ENCODE measurements at regions not wholly inside any gene's neighbourhood (a gene's known extent, or its start where the extent isn't known, plus 50 kb on each side); places are given as distances from the start of the nearest gene placed in this dataset.

DNA sequence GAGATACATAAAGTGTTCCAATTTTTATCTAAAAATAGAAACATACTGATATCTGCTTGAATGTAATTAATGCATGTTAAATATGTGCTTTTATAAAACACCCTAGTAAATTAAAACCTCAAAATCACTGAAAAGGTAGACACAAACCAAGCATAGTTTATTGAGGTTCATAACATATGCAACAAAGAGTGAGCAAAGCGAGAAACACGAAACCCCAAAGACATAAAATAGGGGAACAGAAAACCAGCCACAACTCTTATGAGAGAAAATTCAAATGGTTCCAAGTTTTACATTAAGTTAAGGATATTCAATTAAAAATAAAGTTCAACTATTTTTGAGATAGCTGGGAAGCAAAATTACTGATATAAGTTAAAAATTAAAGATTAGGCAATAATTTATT, 336.4 kb upstream of the AGA start:
- H3K27me3 ChIP-seq (ENCODE audit: insufficient read depth, low read depth, severe bottlenecking): peaks cover 41% of the 10 kb centered on the region
- no peaks in the 10 kb centered on the region for H3K9me3 ChIP-seq (ENCODE audit: severe bottlenecking)
- H3K36me3 ChIP-seq: no peaks in the 10 kb centered on the region
- TF ChIP-seq, protein P1, sequence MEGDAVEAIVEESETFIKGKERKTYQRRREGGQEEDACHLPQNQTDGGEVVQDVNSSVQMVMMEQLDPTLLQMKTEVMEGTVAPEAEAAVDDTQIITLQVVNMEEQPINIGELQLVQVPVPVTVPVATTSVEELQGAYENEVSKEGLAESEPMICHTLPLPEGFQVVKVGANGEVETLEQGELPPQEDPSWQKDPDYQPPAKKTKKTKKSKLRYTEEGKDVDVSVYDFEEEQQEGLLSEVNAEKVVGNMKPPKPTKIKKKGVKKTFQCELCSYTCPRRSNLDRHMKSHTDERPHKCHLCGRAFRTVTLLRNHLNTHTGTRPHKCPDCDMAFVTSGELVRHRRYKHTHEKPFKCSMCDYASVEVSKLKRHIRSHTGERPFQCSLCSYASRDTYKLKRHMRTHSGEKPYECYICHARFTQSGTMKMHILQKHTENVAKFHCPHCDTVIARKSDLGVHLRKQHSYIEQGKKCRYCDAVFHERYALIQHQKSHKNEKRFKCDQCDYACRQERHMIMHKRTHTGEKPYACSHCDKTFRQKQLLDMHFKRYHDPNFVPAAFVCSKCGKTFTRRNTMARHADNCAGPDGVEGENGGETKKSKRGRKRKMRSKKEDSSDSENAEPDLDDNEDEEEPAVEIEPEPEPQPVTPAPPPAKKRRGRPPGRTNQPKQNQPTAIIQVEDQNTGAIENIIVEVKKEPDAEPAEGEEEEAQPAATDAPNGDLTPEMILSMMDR (IDR thresholded peaks at IDR 0.05; ENCODE audit: low read depth, low read length): no peak
- H3K27ac ChIP-seq: no peak overlapping the region
- DNase-seq: no peak
- no peak overlapping the region for H3K4me3 ChIP-seq (ENCODE audit: low read depth, low read length)

DNA sequence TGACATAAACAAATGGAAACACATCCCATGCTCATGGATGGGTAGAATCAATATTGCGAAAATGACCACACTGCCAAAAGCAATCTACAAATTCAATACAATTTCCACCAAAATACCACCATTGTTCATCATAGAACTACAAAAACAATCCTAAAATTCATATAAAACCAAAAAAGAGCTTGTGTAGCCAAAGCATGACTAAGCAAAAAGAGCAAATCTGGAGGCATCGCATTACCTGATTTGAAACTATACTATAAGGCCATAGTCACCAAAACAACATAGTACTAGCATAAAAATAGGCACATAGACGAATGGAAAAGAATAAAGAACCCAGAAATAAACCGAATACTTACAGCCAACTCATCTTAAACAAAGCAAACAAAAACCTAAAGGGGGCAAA, 342.8 kb upstream of the AGA start:
- no peak for DNase-seq
- Histone ChIP-seq H3K9me3 (ENCODE audit: severe bottlenecking) (no peaks in the 10 kb centered on the region), H3K27ac (no peak overlapping the region), H3K4me3 (ENCODE audit: low read depth, low read length) (no peak overlapping the region), H3K27me3 (ENCODE audit: insufficient read depth, low read depth, severe bottlenecking) (peaks cover 40% of the 10 kb centered on the region), H3K36me3 (no peaks in the 10 kb centered on the region)
- TF ChIP-seq, protein P1 (IDR thresholded peaks at IDR 0.05; ENCODE audit: low read depth, low read length): no peak

DNA sequence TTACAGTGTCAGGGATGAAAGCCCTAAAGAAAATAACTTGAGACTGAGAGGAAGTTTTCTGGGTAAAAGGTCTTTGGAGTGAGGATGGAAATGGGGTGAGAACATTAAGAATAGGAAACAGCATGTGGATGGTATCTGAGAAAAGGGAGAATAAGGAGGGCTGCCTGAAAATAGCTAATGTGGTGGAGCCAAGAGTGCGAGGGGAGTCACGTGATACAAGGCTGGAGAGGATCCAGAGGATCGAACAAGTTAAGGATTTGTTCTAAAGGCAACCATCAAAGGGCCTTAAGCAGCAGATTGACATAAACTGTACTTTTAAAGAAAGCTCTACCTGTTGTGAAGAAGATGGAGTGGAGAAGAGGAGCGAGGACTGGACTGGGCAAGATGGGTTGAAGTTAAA, 347.4 kb upstream of the AGA start:
- no peaks in the 10 kb centered on the region for H3K36me3 ChIP-seq
- no peak for DNase-seq
- peaks cover 2% of the 10 kb centered on the region for H3K9me3 ChIP-seq (ENCODE audit: severe bottlenecking)
- H3K27ac ChIP-seq: no peak overlapping the region
- TF ChIP-seq, protein P1 (IDR thresholded peaks at IDR 0.05; ENCODE audit: low read depth, low read length): no peak
- peaks cover 67% of the 10 kb centered on the region for H3K27me3 ChIP-seq (ENCODE audit: insufficient read depth, low read depth, severe bottlenecking)
- no peak overlapping the region for H3K4me3 ChIP-seq (ENCODE audit: low read depth, low read length)

DNA sequence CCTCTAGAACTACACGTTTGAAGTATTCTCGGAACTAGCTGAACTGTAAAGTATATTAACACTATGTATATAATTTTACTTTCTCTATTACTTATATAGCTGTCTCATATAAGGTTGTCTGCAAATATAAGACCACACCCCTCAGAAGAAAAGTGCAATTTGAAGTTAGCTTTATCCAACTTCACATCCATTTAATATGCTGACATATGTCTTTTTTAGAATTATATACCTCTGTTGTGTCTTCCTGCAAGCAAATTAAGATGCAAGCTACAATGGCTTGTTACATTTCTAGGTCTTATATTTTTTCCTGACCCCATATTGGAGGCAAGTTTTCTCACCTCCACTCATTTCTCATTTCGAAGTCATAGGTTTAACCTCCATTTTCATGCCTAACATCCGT, 349.0 kb upstream of the AGA start:
- H3K27ac ChIP-seq: no peak overlapping the region

DNA sequence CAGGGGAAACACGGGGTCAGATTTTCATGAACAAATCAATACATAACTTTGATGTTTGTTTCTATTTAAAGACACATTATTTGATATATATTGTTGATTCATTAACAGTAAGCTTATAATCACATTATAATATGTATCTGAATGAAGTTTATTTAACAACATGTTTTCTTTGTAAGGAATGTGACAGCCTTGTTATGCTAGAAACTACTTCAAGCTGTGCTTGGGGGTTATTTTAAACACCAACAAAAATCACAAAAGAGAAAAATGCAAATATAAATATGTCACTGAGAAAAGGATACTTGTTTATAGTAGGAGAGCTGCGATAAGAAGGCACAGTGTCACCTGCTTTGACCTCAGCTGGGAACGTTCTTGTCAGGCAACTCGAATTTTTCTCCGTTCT, 354.6 kb upstream of the AGA start:
- no peaks in the 10 kb centered on the region for H3K9me3 ChIP-seq (ENCODE audit: severe bottlenecking)
- no peak overlapping the region for H3K27ac ChIP-seq
- H3K36me3 ChIP-seq: no peaks in the 10 kb centered on the region
- no peak overlapping the region for H3K4me3 ChIP-seq (ENCODE audit: low read depth, low read length)
- peaks cover 76% of the 10 kb centered on the region for H3K27me3 ChIP-seq (ENCODE audit: insufficient read depth, low read depth, severe bottlenecking)
- TF ChIP-seq, protein P1 (IDR thresholded peaks at IDR 0.05; ENCODE audit: low read depth, low read length): no peak
- no peak for DNase-seq

More for the DNA sequence above, 349.0 kb upstream of the AGA start:
- Histone ChIP-seq H3K27me3 (ENCODE audit: insufficient read depth, low read depth, severe bottlenecking) (peaks cover 76% of the 10 kb centered on the region), H3K9me3 (ENCODE audit: severe bottlenecking) (peaks cover 2% of the 10 kb centered on the region), H3K4me3 (ENCODE audit: low read depth, low read length) (no peak overlapping the region), H3K36me3 (no peaks in the 10 kb centered on the region)
- DNase-seq: no peak
- TF ChIP-seq, protein P1 (IDR thresholded peaks at IDR 0.05; ENCODE audit: low read depth, low read length): no peak

DNA sequence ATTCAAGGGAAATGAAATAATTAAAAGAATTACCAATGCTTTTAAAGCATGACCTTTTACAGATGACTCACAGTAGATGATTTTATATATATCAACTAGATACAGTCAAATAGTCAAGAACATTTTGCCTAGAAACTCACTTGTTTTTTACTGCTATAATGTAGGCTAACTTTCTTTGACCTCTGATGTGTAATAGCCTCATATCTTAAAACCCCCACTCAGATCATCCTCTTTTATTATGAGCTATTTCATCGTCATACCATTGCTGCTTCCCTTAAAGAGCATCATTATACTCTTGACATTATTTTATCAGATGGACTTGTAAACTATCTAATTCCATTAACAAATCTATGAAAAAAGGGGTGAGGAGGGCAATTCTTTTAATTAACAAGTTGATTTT, 355.9 kb upstream of the AGA start:
- no peak overlapping the region for H3K4me3 ChIP-seq (ENCODE audit: low read depth, low read length)
- no peak overlapping the region for H3K27ac ChIP-seq
- H3K36me3 ChIP-seq: no peaks in the 10 kb centered on the region

More for the DNA sequence above, 355.9 kb upstream of the AGA start:
- no peak for DNase-seq
- H3K27me3 ChIP-seq (ENCODE audit: insufficient read depth, low read depth, severe bottlenecking): peaks cover 68% of the 10 kb centered on the region
- no peaks in the 10 kb centered on the region for H3K9me3 ChIP-seq (ENCODE audit: severe bottlenecking)
- TF ChIP-seq, protein P1 (IDR thresholded peaks at IDR 0.05; ENCODE audit: low read depth, low read length): no peak
